Mesendoderm (in vitro differentiated cells): ENCODE measurements at regions not wholly inside any gene's neighbourhood (a gene's known extent, or its start where the extent isn't known, plus 50 kb on each side); places are given as distances from the start of the nearest gene placed in this dataset.

ENCODE experiments used
- DNase-seq: peaks from one replicate; pipeline ENCODE4 v3.0.0; 2013
- H2AK5ac ChIP-seq: 2 replicates; pipeline ENCODE4 v1.6.1; 2013; ENCODE audit warnings: low read length, inconsistent platforms
- H2BK120ac ChIP-seq: 2 replicates; pipeline ENCODE4 v1.6.1; 2013; ENCODE audit warnings: low read depth, mild to moderate bottlenecking, low read length, moderate library complexity, mixed read lengths
- H2BK15ac ChIP-seq: replicated peaks from 2 replicates; pipeline ENCODE4 v1.6.1; 2013; ENCODE audit warnings: low read depth, mild to moderate bottlenecking, moderate library complexity
- H2BK5ac ChIP-seq: 2 replicates; pipeline ENCODE4 v1.6.1; 2013; ENCODE audit warnings: low read length, inconsistent platforms
- H3K18ac ChIP-seq: 2 replicates; pipeline ENCODE4 v1.6.1; 2013; ENCODE audit warnings: mild to moderate bottlenecking, low read length, mixed read lengths
- H3K23ac ChIP-seq: one replicate; pipeline ENCODE4 v1.6.1; 2013; ENCODE audit warnings: low read length
- H3K27ac ChIP-seq: 2 replicates; pipeline ENCODE4 v1.5.1; 2013; ENCODE audit warnings: low read depth, mild to moderate bottlenecking, inconsistent platforms, low read length, moderate library complexity
- H3K27me3 ChIP-seq: 2 replicates; pipeline ENCODE4 v1.6.1; 2013; ENCODE audit warnings: low read length, control low read depth, mild to moderate bottlenecking, inconsistent platforms; ENCODE audit not compliant: insufficient read depth, poor library complexity
- H3K36me3 ChIP-seq: 2 replicates; pipeline ENCODE4 v1.6.1; 2013; ENCODE audit warnings: low read length, inconsistent platforms; ENCODE audit not compliant: control insufficient read depth, insufficient read depth
- H3K4ac ChIP-seq: one replicate; pipeline ENCODE4 v1.6.1; 2013; ENCODE audit warnings: low read depth, mild to moderate bottlenecking, low read length, moderate library complexity
- H3K4me1 ChIP-seq: 2 replicates; pipeline ENCODE4 v1.6.1; 2013; ENCODE audit warnings: low read depth, low read length, inconsistent platforms; ENCODE audit not compliant: control insufficient read depth
- H3K4me2 ChIP-seq: 2 replicates; pipeline ENCODE4 v1.6.1; 2013; ENCODE audit warnings: low read length
- H3K4me3 ChIP-seq: 2 replicates; pipeline ENCODE4 v1.5.1; 2013; ENCODE audit warnings: mild to moderate bottlenecking, low read length
- H3K56ac ChIP-seq: one replicate; pipeline ENCODE4 v1.6.1; 2013; ENCODE audit warnings: low read length
- H3K79me1 ChIP-seq: 2 replicates; pipeline ENCODE4 v1.6.1; 2013; ENCODE audit warnings: low read length, inconsistent platforms
- H3K79me2 ChIP-seq: 2 replicates; pipeline ENCODE4 v1.6.1; 2013; ENCODE audit warnings: mild to moderate bottlenecking, low read length; ENCODE audit not compliant: control insufficient read depth, insufficient read depth
- H3K9ac ChIP-seq: 2 replicates; pipeline ENCODE4 v1.6.1; 2013; ENCODE audit warnings: low read length, inconsistent platforms
- H4K5ac ChIP-seq: one replicate; pipeline ENCODE4 v1.6.1; 2013; ENCODE audit warnings: low read length
- H4K8ac ChIP-seq: one replicate; pipeline ENCODE4 v1.6.1; 2013; ENCODE audit warnings: low read depth, mild to moderate bottlenecking, control low read depth, low read length, moderate library complexity
- WGBS: extraction: QIAGEN DNeasy Blood & Tissue Kit; methylation state at CpG from one replicate; pipeline ENCODE4 v1.1.7; 2013; ENCODE audit warnings: low lambda C conversion rate, missing lambda C conversion rate; ENCODE audit not compliant: insufficient coverage; ENCODE audit errors: extremely low coverage; 5-methylcytosine and 5-hydroxymethylcytosine counted together

GRCh38 chr20:16135630-16136029 is 437.6 kb downstream of the KIF16B start:
- no peak for DNase-seq
- no peak overlapping the region for H3K56ac ChIP-seq
- H3K79me2 ChIP-seq, result no peaks in the 10 kb centered on the region

GRCh38 chr20:16132036-16132798 is 441.0 kb downstream of the KIF16B start:
- Histone ChIP-seq H4K8ac (no peak overlapping the region), H2BK120ac (no peak overlapping the region), H3K23ac (no peak overlapping the region), H3K27ac (no peak overlapping the region), H4K5ac (no peak overlapping the region), H2BK15ac (no peak overlapping the region), H3K56ac (no peak overlapping the region), H3K4me1 (no peaks in the 10 kb centered on the region), H3K79me2 (no peaks in the 10 kb centered on the region), H3K4ac (no peak overlapping the region), H2AK5ac (no peak overlapping the region), H3K79me1 (no peaks in the 10 kb centered on the region), H3K18ac (no peak overlapping the region), H3K9ac (no peak overlapping the region), H3K4me2 (no peak overlapping the region), H2BK5ac (no peak overlapping the region), H3K4me3 (no peak overlapping the region), H3K27me3 (no peaks in the 10 kb centered on the region), H3K36me3 (no peaks in the 10 kb centered on the region)
- DNase-seq, result no peak
- no CpG with 5 or more reads among the region's 3 CpGs for WGBS

More at GRCh38 chr20:16135630-16136029, 437.6 kb downstream of the KIF16B start:
- Histone ChIP-seq H3K79me1 (no peaks in the 10 kb centered on the region), H2BK5ac (no peak overlapping the region), H4K5ac (no peak overlapping the region), H3K9ac (no peak overlapping the region), H3K36me3 (no peaks in the 10 kb centered on the region), H3K23ac (no peak overlapping the region), H3K4me2 (no peak overlapping the region), H3K27me3 (no peaks in the 10 kb centered on the region), H4K8ac (no peak overlapping the region), H3K27ac (no peak overlapping the region), H3K4me3 (no peak overlapping the region), H2BK15ac (no peak overlapping the region), H2BK120ac (no peak overlapping the region), H2AK5ac (no peak overlapping the region), H3K4ac (no peak overlapping the region), H3K4me1 (no peaks in the 10 kb centered on the region), H3K18ac (no peak overlapping the region)
- no CpG with 5 or more reads among the region's 5 CpGs for WGBS

- no peak for DNase-seq
These were observed 443.8 kb downstream of the KIF16B start for GRCh38 chr20:16129411-16129810.

GRCh38 chr20:16128538-16129106 is 444.6 kb downstream of the KIF16B start:
- no peak overlapping the region for H3K27ac ChIP-seq
- no peaks in the 10 kb centered on the region for H3K79me2 ChIP-seq
- no peak overlapping the region for H3K56ac ChIP-seq
- no peak overlapping the region for H2BK120ac ChIP-seq
- H3K79me1 ChIP-seq, result no peaks in the 10 kb centered on the region
- no peak overlapping the region for H3K4ac ChIP-seq
- no peaks in the 10 kb centered on the region for H3K36me3 ChIP-seq
- H3K4me2 ChIP-seq, result no peak overlapping the region
- no peak overlapping the region for H3K4me3 ChIP-seq
- H2AK5ac ChIP-seq, result no peak overlapping the region
- H3K23ac ChIP-seq, result no peak overlapping the region
- no CpG with 5 or more reads among the region's 2 CpGs for WGBS
- H3K9ac ChIP-seq, result no peak overlapping the region
- H2BK15ac ChIP-seq, result no peak overlapping the region
- no peak overlapping the region for H2BK5ac ChIP-seq
- H3K27me3 ChIP-seq, result no peaks in the 10 kb centered on the region
- H4K8ac ChIP-seq, result no peak overlapping the region
- DNase-seq, result no peak
- H3K4me1 ChIP-seq, result no peaks in the 10 kb centered on the region
- no peak overlapping the region for H3K18ac ChIP-seq
- no peak overlapping the region for H4K5ac ChIP-seq

More at GRCh38 chr20:16129411-16129810, 443.8 kb downstream of the KIF16B start:
- H3K27ac ChIP-seq, result no peak overlapping the region
- no peak overlapping the region for H3K4me2 ChIP-seq
- H3K4ac ChIP-seq, result no peak overlapping the region
- H3K4me3 ChIP-seq, result no peak overlapping the region
- H3K18ac ChIP-seq, result no peak overlapping the region
- H4K8ac ChIP-seq, result no peak overlapping the region
- no peak overlapping the region for H3K9ac ChIP-seq
- H4K5ac ChIP-seq, result no peak overlapping the region
- no peaks in the 10 kb centered on the region for H3K79me1 ChIP-seq
- no peak overlapping the region for H2BK120ac ChIP-seq
- no peak overlapping the region for H3K23ac ChIP-seq
- H3K79me2 ChIP-seq, result no peaks in the 10 kb centered on the region
- H2BK15ac ChIP-seq, result no peak overlapping the region
- no peak overlapping the region for H2AK5ac ChIP-seq
- H3K27me3 ChIP-seq, result no peaks in the 10 kb centered on the region
- H3K36me3 ChIP-seq, result no peaks in the 10 kb centered on the region
- H2BK5ac ChIP-seq, result no peak overlapping the region
- no peak overlapping the region for H3K56ac ChIP-seq
- WGBS, result no CpG with 5 or more reads among the region's 7 CpGs
- H3K4me1 ChIP-seq, result no peaks in the 10 kb centered on the region

GRCh38 chr20:16125816-16126215 is 447.4 kb downstream of the KIF16B start:
- Histone ChIP-seq H3K23ac (no peak overlapping the region), H4K8ac (no peak overlapping the region), H3K4me2 (no peak overlapping the region), H3K9ac (no peak overlapping the region), H3K4me1 (no peaks in the 10 kb centered on the region), H3K56ac (no peak overlapping the region), H3K4ac (no peak overlapping the region), H3K4me3 (no peak overlapping the region), H3K27me3 (no peaks in the 10 kb centered on the region), H3K27ac (no peak overlapping the region), H3K79me2 (no peaks in the 10 kb centered on the region), H3K18ac (no peak overlapping the region), H2BK15ac (no peak overlapping the region), H2BK5ac (no peak overlapping the region), H3K79me1 (no peaks in the 10 kb centered on the region), H2AK5ac (no peak overlapping the region), H2BK120ac (no peak overlapping the region), H4K5ac (no peak overlapping the region), H3K36me3 (no peaks in the 10 kb centered on the region)
- no peak for DNase-seq
- WGBS, result no CpG with 5 or more reads among the region's 4 CpGs
